T follicular helper cell (primary cell): ENCODE measurements at regions not wholly inside any gene's neighbourhood (a gene's known extent, or its start where the extent isn't known, plus 50 kb on each side); places are given as distances from the start of the nearest gene placed in this dataset.
"Not testable (repeated sequence)": the region's sequence is repeated elsewhere in the genome, so short reads cannot be mapped to it uniquely, and the experiment has no call there.

Experiments used
- DNase-seq: peaks from one replicate; pipeline ENCODE4 v3.0.0-alpha.2; 2020; ENCODE audit warnings: low read depth

DNA sequence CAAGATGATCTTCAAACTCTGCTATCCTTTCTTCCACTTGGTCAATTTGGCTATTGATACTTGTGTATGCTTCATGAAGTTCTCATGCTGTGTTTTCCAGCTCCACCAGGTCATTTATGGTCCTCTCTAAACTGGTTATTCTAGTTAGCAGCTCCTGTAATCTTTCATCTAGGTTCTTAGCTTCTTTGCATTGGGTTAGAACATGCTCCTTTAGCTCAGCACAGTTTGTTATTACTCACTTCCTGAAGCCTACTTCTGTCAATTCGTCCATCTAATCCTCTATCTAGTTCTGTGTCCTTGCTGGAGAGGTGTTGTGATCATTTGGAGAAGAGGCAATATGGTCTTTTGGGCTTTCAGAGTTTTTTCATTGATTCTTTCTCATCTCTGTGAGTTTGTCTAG lies 430.2 kb upstream of the ACVR2A start:
- DNase-seq, result not testable (repeated sequence)

GRCh38 chr2:147408357-147408756 lies 436.5 kb upstream of the ACVR2A start:
- DNase-seq, result no peak

- DNase-seq, result no peak
These were observed 439.2 kb upstream of the ACVR2A start for GRCh38 chr2:147405651-147406050.

DNA sequence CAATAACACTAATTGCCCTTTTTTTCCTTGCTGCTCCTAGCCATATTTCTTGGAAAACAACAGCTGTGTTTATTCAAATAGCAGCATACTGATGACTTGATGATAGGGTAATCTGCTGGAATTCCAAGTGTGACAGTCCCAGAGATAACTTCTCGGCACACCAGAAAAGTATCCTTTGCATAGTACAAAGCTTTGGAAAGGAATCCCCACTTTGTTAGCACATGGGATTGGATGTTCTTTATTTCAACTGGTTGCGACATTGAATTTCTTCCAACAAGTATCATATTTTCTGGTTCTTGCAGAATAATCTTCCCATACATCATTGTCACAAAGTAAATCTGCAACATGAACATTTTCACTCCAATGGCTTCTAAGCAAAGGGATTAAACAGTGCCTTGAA lies 445.8 kb upstream of the ACVR2A start:
- no peak for DNase-seq

GRCh38 chr2:147398301-147398700 lies 446.5 kb upstream of the ACVR2A start:
- DNase-seq, result no peak

- no peak for DNase-seq
These were observed 447.9 kb upstream of the ACVR2A start for GRCh38 chr2:147396890-147397289.

DNA sequence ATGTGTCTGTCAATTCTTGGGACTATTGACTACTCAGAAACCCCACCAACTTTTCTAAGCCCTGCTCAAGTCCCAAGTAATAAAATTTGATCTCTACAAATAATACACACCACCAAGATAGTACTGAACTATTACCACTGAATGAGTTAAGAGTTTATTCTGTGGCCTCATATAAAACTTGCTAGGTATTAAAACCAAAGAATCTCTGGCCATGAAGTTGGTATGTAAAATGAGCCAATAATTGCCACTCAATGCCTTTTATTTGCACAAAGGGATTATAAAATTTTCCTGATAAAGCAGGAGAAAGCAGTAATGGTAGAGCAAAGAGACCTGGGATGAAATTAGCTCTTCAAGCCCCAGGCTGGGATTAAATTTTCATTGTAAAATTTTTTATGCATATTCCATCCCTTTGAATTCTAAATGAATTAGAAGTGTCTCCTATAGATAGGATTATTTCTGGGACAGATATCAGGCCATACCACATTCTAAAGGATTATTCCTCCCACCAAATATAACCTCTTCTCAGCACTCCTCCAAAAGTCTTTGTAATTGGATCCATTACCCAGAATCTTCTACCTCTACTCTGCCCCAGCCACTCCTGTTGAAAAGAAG lies 450.5 kb upstream of the ACVR2A start:
- no peak for DNase-seq

DNA sequence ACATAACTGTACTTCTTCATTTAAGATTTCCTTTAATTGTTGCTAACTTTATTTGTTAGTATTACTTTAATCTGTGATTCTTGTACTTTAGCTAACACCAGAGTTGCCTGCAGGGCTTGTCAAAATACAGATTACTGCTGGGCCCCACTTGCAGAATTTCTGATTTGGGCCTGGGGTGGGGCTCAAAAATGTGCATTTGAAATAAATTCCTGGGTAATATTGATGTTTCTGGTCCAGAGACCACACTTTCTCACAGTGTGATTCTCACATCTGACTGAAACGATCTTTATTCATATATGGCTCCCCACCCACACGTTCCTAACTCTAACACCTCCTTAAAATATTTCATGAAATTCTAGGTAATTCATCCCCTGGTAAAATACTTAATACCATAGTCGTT lies 452.6 kb upstream of the ACVR2A start:
- DNase-seq, result no peak

DNA sequence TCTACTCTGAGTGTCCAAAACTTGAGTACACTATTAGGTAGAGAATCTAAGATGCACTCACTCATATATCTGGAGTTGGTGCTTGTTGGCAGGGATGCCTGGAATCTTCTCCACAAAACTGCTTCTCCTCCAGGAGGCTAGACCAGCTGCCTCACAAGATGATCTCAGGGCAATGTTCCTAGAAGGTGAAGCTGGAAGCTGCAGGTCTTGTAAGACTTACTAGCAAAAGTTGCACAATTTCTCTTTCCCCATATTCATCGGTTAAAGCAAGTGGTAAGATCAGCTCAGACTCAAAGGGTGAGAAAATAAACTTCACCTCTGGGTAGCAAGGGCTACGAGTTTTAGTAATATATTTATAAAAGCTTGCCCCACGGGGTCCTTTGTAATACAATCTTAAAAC lies 454.4 kb upstream of the ACVR2A start:
- DNase-seq, result no peak

DNA sequence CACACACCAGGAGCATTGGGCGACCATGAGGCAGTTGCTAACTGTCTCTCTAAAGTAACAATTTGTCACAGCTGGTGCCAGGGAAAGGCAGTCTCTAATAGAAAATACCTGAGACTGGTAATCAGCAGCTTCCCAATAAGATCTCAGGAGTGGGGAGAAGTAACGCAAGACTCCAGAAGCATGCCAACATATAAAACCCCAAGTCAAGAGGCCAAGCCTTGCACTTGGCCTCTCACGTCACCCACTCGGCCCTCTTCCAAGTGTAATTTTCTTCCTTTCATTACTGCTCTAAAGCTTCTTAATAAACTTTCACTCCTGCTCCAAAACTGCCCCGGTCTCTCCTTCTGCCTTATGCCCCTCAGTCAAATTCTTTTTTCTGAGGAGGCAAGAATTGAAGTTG lies 455.6 kb upstream of the ACVR2A start:
- DNase-seq, result no peak

- DNase-seq, result no peak
These were observed 456.6 kb upstream of the ACVR2A start for GRCh38 chr2:147388217-147388616.

- no peak for DNase-seq
These were observed 458.5 kb upstream of the ACVR2A start for GRCh38 chr2:147386284-147386683.

DNA sequence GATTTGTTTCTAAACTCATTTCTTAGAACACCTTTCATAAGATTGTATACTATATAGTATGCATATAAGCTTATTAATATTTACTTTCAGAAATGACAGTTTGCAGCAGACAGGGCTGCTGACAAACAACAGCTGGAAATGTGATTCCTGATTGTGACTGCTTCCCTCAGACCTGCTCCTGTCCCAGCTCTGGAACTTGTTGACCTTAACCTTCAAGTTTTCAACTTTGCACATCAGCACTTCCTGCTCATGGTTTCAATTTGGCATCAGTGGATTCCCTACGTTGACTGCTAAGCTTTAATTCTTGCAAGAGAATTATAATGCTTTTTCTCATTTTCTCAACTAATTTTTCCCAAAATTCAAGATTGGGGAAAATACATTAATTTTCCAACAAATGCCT lies 459.2 kb upstream of the ACVR2A start:
- DNase-seq, result no peak

DNA sequence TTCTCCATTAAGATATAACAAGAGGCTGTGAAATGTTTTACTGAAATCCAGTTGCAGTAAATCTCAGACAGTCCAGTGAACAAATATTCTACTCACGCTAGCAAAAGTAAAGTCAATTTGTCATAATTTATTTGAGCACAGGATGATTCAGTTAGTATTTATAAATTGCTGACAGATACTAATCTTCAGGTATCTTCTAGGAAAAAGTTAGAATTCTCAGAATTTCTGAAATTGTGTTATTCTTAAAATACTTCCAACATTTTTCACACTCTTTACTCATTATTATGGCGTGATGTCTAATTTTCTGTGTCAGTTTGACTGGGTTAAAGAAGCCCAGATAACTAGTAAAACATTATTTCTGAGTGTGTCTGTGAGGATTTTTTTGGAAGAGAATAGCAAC lies 460.2 kb upstream of the ACVR2A start:
- DNase-seq, result no peak

DNA sequence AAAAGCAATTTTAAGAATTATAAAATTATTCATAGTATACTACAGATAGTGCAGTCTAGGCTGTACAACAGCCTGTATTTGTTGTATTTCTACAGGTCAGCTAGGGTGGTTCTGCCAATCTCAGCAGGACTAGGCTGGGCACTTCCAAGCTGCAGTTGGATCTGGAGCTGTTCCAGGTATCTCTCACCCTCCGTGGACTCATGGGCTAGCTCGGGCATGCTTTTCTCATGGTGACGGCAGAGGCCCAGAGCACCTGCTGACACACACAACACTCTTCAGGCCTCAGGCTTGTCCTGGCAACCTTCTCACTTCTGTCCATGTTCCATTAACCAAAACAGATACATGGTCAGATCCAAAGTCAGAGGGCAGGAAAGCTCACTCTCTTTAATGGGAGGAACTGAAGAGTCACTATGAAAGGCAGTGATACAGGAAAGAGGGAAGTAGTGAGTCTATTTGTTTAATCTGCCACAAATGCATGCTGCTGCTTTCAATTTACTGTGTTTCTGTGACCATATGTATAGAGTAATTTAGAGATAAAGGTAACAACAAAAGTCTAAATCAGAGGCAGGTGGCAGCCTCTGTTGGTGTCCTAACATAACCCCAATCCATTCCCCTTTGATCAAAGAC lies 462.4 kb upstream of the ACVR2A start:
- no peak for DNase-seq

DNA sequence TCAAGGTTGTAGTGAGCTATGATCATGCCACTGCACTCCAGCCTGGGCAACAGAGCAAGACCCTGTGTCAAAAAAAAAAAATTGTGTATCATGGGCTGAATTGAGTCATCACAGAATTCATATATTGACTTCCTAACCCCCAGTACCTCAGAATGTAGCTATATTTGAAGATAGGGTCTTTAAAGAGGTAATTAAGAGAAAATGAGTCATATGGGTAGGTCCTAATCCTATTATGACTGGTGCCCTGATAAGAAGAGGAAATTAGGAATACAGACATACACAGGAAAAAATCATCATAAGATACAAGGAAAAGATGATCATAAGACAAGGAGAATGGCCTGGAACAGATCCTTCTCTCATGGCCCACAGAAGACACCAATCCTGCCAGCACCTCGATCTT lies 466.4 kb upstream of the ACVR2A start:
- no peak for DNase-seq

DNA sequence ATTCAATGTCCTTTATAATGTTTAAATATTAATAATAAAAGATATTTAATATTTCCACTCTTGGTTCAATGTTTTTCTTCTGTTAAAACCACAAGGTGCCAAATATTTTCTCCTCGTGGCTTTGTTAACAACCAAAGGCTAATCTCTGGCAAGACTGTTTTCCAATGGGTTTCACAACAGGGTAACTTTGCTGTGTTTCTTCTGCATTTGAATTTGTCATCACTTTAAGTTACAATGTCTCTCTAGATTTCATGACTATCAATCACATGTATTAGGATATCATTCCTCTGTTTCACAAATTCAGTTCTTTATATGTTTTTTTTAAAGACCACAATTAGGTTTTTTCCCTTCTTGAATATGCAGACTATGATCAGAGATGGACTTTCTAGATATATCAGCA lies 469.8 kb upstream of the ACVR2A start:
- no peak for DNase-seq

DNA sequence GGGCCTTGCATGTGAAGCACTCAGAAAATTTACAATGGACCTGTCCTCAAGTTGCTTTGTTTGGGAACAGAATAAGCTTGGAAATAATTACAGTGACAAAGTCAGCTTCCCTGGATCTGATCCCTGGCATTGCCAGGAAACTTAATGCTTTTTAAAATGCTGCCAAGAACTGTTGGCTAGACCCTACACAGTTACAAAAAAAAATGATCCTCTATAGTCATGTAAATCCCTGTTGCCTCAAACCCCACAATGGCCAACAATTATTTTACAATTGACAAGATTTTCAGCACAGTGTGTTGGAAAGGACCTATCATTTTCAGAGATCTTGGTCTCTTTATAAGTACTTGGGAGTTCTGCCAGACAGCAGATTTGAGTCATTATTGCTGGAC lies 470.4 kb upstream of the ACVR2A start:
- no peak for DNase-seq

DNA sequence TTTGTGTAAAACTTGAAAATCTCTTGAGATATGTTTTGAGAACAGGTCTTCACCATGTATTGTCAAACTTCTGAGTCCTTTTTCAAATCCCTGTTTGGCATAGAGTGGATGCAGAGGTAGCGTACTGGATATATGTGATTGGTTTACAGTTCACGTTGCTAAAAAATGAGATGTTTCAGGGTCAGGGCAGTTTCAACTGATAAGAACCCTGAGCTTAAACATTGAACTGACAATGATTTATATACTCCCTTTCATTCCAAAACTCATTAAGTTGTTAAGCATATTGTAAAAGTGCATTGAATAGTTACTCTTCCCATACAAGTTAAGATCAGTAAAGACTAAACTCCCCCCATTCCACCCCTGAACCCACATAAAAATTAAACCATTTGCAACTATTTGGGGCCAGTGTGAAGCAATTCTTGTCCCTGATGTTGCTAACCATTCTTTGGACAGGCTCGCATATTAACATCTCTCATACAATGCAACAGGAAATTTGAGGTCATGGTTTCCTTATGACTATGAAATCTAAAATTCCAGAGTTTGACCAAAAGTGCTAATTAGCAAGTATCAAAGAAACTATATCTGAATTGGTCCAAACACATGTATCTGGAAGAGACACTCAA lies 470.9 kb upstream of the ACVR2A start:
- DNase-seq, result no peak

DNA sequence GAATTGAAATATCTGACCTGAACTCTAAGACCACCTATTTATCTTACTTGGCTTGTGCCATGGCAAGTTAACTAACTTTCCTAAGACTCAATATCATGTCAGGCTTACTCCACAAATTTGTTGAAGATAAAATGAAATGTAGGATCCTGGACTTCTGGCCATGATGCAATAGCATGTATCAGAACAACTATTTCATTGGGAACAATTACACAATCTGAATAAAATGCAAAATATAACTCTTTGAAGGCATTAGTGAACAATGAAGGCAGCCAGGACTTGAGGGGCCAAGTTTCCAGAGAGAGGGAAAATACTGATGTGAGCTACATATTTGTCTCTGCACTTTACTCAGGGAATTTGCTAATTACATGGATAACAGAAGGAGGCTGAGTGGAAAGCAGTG lies 476.5 kb upstream of the ACVR2A start:
- no peak for DNase-seq

DNA sequence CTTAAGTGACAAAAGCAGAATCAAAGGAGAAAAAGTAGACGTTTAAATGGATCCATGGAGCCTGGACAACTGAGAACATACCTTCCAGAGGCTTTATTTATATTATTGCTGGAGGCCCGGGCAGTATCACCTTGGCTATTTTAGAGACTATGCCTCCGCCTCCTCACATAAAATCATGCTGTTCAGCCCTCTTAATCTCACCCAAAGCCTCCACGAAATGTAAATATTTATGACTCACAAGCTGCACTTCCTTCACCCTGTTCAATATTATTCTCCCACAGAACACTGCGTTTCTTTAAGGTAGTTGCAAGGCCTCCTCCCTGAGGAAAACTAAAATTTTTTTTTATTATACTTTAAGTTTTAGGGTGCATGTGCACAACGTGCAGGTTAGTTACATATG lies 478.6 kb upstream of the ACVR2A start:
- DNase-seq, result no peak

DNA sequence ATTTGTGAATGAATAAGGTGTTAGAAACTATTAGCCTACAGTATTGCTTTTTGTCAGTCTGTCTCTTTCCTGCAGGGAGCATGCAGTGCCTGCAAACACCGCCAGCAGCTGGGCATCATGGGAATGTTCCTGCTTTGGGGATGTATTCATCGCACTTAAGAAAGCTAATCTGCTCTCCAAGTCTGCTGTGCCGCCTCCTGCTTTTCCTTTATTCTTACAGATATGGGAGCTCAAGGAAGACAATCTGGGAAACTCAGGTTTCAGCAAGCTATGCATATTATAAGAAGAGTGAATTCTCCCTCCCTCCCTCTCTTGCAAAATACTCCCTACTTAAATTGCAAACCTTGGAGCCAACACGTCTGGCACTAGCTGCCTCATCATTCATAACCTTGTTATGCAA lies 479.2 kb upstream of the ACVR2A start:
- DNase-seq, result no peak

DNA sequence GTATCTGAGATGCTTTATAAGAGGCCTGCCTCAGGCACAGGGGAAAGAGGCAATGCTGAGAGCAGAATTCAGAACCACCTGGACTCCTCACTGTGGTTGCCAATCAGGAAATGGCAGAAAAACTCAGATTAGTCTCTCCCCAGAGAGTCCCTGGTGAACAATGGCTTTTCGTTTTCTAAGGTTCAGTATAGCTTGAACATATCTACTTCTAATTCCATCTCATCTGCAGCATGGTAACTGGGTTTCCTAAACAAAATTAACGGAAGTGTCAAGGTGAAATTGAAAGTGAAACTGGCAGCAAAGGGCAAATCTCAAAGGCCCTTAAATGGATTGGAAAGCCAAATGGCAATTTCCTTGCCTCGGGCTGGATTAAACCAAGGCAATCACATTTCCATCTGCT lies 480.2 kb upstream of the ACVR2A start:
- DNase-seq, result no peak

GRCh38 chr2:147363181-147363580 lies 481.6 kb upstream of the ACVR2A start:
- no peak for DNase-seq
